ENCODE measurements at regions not wholly inside any gene's neighbourhood (a gene's known extent, or its start where the extent isn't known, plus 50 kb on each side); places are given as distances from the start of the nearest gene placed in this dataset.

DNA sequence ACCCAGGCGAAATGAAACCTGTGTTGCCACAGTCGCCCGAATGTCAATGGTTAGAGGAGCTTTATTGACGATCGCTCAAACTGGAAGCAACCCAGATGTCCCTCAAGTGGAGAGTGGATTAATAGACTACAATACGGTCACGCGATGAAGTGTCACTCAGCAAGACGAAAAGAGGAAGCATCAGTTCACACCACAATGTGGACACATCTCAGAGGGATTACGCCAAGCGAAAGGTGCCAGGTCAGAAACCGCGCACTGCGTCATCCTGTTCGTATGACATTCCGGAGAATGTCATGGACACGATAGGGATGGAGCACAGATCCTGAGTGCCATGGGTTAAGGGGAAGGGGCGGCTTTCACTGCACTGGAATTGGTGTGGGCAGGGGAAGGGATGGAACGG is 111.7 kb downstream of the HMX1 start:
- DNase-seq (ENCODE audit: low read depth), result no peak

- DNase-seq (ENCODE audit: low read depth), result no peak
These were observed 114.8 kb downstream of the HMX1 start for GRCh38 chr4:8756816-8757215.

DNA sequence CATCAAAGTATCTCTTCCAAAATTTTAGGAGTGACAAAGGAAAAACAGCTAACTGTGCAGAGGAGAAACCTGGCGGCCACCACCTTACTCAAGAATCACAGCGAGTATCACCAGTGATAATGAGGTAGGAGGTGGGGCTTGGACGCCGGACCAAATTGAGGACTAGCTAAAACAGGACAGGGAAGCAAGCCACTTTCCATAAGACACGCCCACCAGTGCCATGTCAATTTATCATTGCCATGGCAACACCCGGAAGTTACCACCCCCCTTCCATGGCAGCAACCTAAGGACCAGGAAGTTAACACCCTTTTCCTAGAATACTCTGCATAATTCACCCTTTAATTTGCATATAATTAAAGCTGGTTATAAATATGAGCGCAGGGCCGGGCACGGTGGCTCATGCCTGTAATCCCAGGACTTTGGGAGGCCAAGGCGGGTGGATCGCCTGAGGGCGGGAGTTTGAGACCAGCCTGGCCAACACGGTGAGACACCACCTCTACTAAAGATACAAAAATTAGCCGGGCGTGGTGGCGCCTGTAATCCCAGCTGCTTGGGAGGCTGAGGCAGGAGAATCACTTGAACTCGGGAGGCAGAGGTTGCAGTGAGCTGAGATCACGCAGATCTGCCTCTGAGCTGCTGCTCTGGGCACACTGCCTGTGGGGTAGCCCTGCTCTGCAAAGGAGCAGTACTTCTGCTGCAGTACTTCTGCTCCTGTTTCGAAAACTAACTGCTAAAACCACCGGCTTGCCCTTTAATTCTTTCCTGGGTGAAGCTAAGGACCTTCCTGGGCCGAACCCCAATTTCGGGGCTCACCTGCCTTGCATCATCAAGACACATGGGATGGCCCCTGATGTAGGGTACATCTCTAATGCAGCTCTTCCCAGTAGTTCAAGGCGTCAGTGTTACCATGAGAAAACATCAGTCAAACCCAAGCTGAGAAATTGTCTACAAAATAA is 116.7 kb downstream of the HMX1 start:
- DNase-seq (ENCODE audit: low read depth), result no peak

GRCh38 chr4:8748236-8748575 is 123.4 kb downstream of the HMX1 start:
- no peak for DNase-seq (ENCODE audit: low read depth)

DNA sequence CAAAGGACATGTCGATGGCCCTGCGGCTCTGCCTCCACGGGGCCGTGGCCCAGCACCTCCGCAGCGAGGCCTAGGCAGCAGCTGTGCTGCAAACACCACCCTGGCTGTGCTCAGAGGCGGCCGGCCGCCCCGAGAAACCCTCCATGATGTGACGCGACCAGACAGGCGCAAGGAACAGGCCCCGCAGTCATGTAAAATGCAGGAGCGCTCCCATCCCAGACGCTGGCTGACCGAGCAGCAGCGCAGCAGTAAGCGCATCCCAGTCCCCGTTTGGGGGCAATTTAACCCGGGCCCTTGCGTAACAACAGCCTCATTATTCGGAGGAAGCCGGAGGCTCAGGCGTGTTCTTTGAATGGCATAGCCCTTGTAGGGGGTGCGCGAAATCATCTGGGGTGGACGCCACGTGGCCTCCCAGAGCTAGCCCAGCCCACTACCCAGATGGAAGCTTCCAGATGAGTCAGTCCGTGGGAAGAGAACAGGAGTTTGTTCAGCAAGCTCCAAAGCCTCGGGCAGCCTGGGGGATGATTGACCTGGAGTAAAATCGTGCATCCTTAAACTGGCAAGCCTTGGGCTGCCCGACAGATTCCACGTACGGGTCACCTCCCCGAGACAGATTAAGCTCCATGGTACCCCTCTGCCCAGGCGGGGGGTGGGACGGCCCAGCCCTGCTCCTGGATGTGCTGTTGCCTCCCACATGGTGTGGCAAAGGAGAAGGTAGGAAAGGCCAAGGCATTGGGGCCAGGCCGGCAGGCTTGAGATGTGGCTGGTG is 124.0 kb downstream of the HMX1 start:
- DNase-seq (ENCODE audit: low read depth), result no peak

GRCh38 chr4:8746523-8747466 is 124.8 kb downstream of the HMX1 start:
- DNase-seq (ENCODE audit: low read depth), result no peak

GRCh38 chr4:8745826-8746225 is 125.8 kb downstream of the HMX1 start:
- DNase-seq (ENCODE audit: low read depth), result no peak

GRCh38 chr4:8745005-8745790 is 126.4 kb downstream of the HMX1 start:
- DNase-seq (ENCODE audit: low read depth), result no peak

GRCh38 chr4:8744083-8744805 is 127.4 kb downstream of the HMX1 start:
- DNase-seq (ENCODE audit: low read depth), result no peak

DNA sequence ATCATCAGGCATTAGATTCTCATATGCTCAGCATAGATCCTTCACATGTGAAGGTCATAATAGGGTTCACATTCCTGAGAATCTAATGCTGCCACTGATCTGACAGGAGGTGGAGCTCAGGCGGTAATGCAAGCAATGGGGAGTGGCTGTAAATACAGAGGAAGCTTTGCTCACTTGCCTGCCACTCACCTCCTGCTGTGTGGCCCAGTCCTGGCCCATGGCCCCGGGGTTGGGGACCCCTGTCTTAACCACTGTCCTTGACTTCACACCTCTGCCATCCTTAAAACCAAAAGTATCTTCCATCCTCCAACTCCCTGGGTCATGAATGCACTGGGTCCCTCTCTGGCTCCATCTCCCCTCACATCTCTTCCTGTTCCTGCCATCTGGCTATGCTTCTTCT is 129.1 kb downstream of the HMX1 start:
- no peak for DNase-seq (ENCODE audit: low read depth)

GRCh38 chr4:8741513-8742226 is 130.0 kb downstream of the HMX1 start:
- DNase-seq (ENCODE audit: low read depth), result no peak

- DNase-seq (ENCODE audit: low read depth), result no peak
These were observed 130.8 kb downstream of the HMX1 start for GRCh38 chr4:8740666-8741395.

- DNase-seq (ENCODE audit: low read depth), result no peak
These were observed 131.6 kb downstream of the HMX1 start for GRCh38 chr4:8739820-8740665.

GRCh38 chr4:8739317-8739716 is 132.3 kb downstream of the HMX1 start:
- no peak for DNase-seq (ENCODE audit: low read depth)

DNA sequence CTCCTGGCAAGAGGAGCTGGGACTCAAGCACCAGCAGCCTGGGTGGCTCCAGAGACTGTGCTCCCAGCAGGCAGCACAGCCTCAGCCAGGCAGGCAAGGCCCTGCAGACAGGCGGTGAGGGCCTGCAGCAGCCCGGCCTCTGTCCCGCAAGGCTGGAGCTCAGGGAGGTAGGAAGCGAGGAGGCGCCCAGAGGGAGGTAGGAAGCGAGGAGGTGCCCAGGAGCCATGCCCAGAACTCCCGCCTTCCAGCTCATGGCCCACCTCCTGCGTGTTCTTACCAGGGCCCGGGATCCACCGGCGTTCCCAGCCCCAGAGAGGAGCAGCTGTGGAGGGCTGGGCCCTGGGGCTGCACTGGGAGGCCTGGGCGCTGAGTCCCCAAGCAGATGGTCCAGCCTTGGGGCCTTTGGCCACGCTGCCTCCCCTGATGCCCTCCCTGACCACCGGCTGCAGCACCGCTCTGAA is 133.1 kb downstream of the HMX1 start:
- no peak for DNase-seq (ENCODE audit: low read depth)

- no peak for DNase-seq (ENCODE audit: low read depth)
These were observed 133.9 kb downstream of the HMX1 start for GRCh38 chr4:8737601-8738279.

DNA sequence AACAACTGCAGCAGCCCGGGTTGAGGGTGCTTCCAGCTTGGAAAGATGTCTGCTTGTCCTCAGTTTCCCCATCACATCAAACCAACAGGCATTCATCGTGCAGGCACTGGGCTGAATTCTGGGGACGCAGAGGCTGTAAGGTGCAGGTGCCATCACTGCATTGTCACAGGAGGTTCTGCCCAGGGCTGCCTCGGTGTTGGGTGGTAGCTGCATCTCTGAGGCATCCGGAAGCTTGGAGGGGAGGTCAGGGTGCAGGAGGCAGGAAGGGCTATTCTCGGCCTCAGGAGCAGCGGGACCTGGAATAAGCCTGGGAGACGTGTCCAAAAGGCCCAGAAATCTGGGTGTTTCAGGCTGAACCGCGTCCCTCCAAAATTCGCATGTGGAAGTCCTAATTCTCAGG is 134.6 kb downstream of the HMX1 start:
- no peak for DNase-seq (ENCODE audit: low read depth)

All from myocyte (in vitro differentiated cells).